ENCODE measurements at regions not wholly inside any gene's neighbourhood (a gene's known extent, or its start where the extent isn't known, plus 50 kb on each side); places are given as distances from the start of the nearest gene placed in this dataset.

GRCh38 chr1:65514041-65514440 lies 93.6 kb downstream of the LEPR start:
- no peak overlapping the region for H3K4me3 ChIP-seq (ENCODE audit: low read length)
- H3K9ac ChIP-seq (ENCODE audit: low read length): no peak overlapping the region
- no peak overlapping the region for H3K4me2 ChIP-seq (ENCODE audit: low read depth, low read length, poor library complexity, severe bottlenecking)
- no peaks in the 10 kb centered on the region for H4K20me1 ChIP-seq (ENCODE audit: insufficient read depth, low read depth, low read length)
- no peaks in the 10 kb centered on the region for H3K4me1 ChIP-seq (ENCODE audit: low read length)
- H3K36me3 ChIP-seq (ENCODE audit: insufficient read depth, low read length): no peaks in the 10 kb centered on the region
- H2AFZ ChIP-seq (ENCODE audit: low read length): no peak overlapping the region
- H3K9me2 ChIP-seq (replicated peaks; ENCODE audit: insufficient read depth, low read length): no peaks in the 10 kb centered on the region
- no peaks in the 10 kb centered on the region for H3K27me3 ChIP-seq (ENCODE audit: low read length)
- DNase-seq: no peak
- no peaks in the 10 kb centered on the region for H3K9me3 ChIP-seq (ENCODE audit: low read length)
- H3K79me2 ChIP-seq (ENCODE audit: low read length): no peaks in the 10 kb centered on the region
- H3K27ac ChIP-seq (ENCODE audit: low read length): no peak overlapping the region

GRCh38 chr1:65524931-65525265 lies 104.4 kb downstream of the LEPR start:
- Histone ChIP-seq H3K36me3 (ENCODE audit: insufficient read depth, low read length) (no peaks in the 10 kb centered on the region), H3K9ac (ENCODE audit: low read length) (no peak overlapping the region), H3K27me3 (ENCODE audit: low read length) (no peaks in the 10 kb centered on the region), H3K9me3 (ENCODE audit: low read length) (no peaks in the 10 kb centered on the region), H3K4me2 (ENCODE audit: low read depth, low read length, poor library complexity, severe bottlenecking) (no peak overlapping the region), H3K4me3 (ENCODE audit: low read length) (no peak overlapping the region), H3K4me1 (ENCODE audit: low read length) (no peaks in the 10 kb centered on the region), H3K9me2 (replicated peaks; ENCODE audit: insufficient read depth, low read length) (no peaks in the 10 kb centered on the region), H3K27ac (ENCODE audit: low read length) (no peak overlapping the region), H2AFZ (ENCODE audit: low read length) (no peak overlapping the region), H4K20me1 (ENCODE audit: insufficient read depth, low read depth, low read length) (no peaks in the 10 kb centered on the region), H3K79me2 (ENCODE audit: low read length) (no peaks in the 10 kb centered on the region)
- DNase-seq: no peak

GRCh38 chr1:65525266-65526048 lies 105.0 kb downstream of the LEPR start:
- Histone ChIP-seq H3K36me3 (ENCODE audit: insufficient read depth, low read length) (no peaks in the 10 kb centered on the region), H3K4me2 (ENCODE audit: low read depth, low read length, poor library complexity, severe bottlenecking) (no peak overlapping the region), H3K27ac (ENCODE audit: low read length) (no peak overlapping the region), H3K4me1 (ENCODE audit: low read length) (no peaks in the 10 kb centered on the region), H3K79me2 (ENCODE audit: low read length) (no peaks in the 10 kb centered on the region), H4K20me1 (ENCODE audit: insufficient read depth, low read depth, low read length) (no peaks in the 10 kb centered on the region), H3K27me3 (ENCODE audit: low read length) (no peaks in the 10 kb centered on the region), H3K9me2 (replicated peaks; ENCODE audit: insufficient read depth, low read length) (no peaks in the 10 kb centered on the region), H3K9ac (ENCODE audit: low read length) (no peak overlapping the region), H3K9me3 (ENCODE audit: low read length) (no peaks in the 10 kb centered on the region), H3K4me3 (ENCODE audit: low read length) (no peak overlapping the region), H2AFZ (ENCODE audit: low read length) (no peak overlapping the region)
- no peak for DNase-seq

GRCh38 chr1:65526049-65526556 lies 105.6 kb downstream of the LEPR start:
- DNase-seq: no peak
- Histone ChIP-seq H3K4me2 (ENCODE audit: low read depth, low read length, poor library complexity, severe bottlenecking) (no peak overlapping the region), H3K9me3 (ENCODE audit: low read length) (no peaks in the 10 kb centered on the region), H3K79me2 (ENCODE audit: low read length) (no peaks in the 10 kb centered on the region), H3K36me3 (ENCODE audit: insufficient read depth, low read length) (no peaks in the 10 kb centered on the region), H3K4me3 (ENCODE audit: low read length) (no peak overlapping the region), H3K4me1 (ENCODE audit: low read length) (no peaks in the 10 kb centered on the region), H4K20me1 (ENCODE audit: insufficient read depth, low read depth, low read length) (no peaks in the 10 kb centered on the region), H3K9me2 (replicated peaks; ENCODE audit: insufficient read depth, low read length) (no peaks in the 10 kb centered on the region), H3K9ac (ENCODE audit: low read length) (no peak overlapping the region), H3K27ac (ENCODE audit: low read length) (no peak overlapping the region), H3K27me3 (ENCODE audit: low read length) (no peaks in the 10 kb centered on the region), H2AFZ (ENCODE audit: low read length) (no peak overlapping the region)

GRCh38 chr1:65527190-65527589 lies 106.7 kb downstream of the LEPR start:
- Histone ChIP-seq H3K4me3 (ENCODE audit: low read length) (no peak overlapping the region), H3K9me2 (replicated peaks; ENCODE audit: insufficient read depth, low read length) (no peaks in the 10 kb centered on the region), H3K27ac (ENCODE audit: low read length) (no peak overlapping the region), H3K4me1 (ENCODE audit: low read length) (no peaks in the 10 kb centered on the region), H3K9ac (ENCODE audit: low read length) (no peak overlapping the region), H4K20me1 (ENCODE audit: insufficient read depth, low read depth, low read length) (no peaks in the 10 kb centered on the region), H2AFZ (ENCODE audit: low read length) (no peak overlapping the region), H3K9me3 (ENCODE audit: low read length) (no peaks in the 10 kb centered on the region), H3K79me2 (ENCODE audit: low read length) (no peaks in the 10 kb centered on the region), H3K36me3 (ENCODE audit: insufficient read depth, low read length) (no peaks in the 10 kb centered on the region), H3K4me2 (ENCODE audit: low read depth, low read length, poor library complexity, severe bottlenecking) (no peak overlapping the region), H3K27me3 (ENCODE audit: low read length) (no peaks in the 10 kb centered on the region)
- DNase-seq: no peak

GRCh38 chr1:65527707-65528503 lies 107.4 kb downstream of the LEPR start:
- no peak overlapping the region for H3K27ac ChIP-seq (ENCODE audit: low read length)
- no peak overlapping the region for H3K4me2 ChIP-seq (ENCODE audit: low read depth, low read length, poor library complexity, severe bottlenecking)
- no peak overlapping the region for H2AFZ ChIP-seq (ENCODE audit: low read length)

GRCh38 chr1:65531972-65532570 lies 111.6 kb downstream of the LEPR start:
- Histone ChIP-seq H3K4me3 (ENCODE audit: low read length) (no peak overlapping the region), H3K9ac (ENCODE audit: low read length) (no peak overlapping the region), H3K36me3 (ENCODE audit: insufficient read depth, low read length) (no peaks in the 10 kb centered on the region), H3K4me1 (ENCODE audit: low read length) (no peaks in the 10 kb centered on the region), H2AFZ (ENCODE audit: low read length) (no peak overlapping the region), H3K9me2 (replicated peaks; ENCODE audit: insufficient read depth, low read length) (no peaks in the 10 kb centered on the region), H3K9me3 (ENCODE audit: low read length) (no peaks in the 10 kb centered on the region), H4K20me1 (ENCODE audit: insufficient read depth, low read depth, low read length) (no peaks in the 10 kb centered on the region), H3K79me2 (ENCODE audit: low read length) (no peaks in the 10 kb centered on the region), H3K4me2 (ENCODE audit: low read depth, low read length, poor library complexity, severe bottlenecking) (no peak overlapping the region), H3K27ac (ENCODE audit: low read length) (no peak overlapping the region), H3K27me3 (ENCODE audit: low read length) (no peaks in the 10 kb centered on the region)
- DNase-seq: no peak

More at GRCh38 chr1:65527707-65528503, 107.4 kb downstream of the LEPR start:
- Histone ChIP-seq H3K9me2 (replicated peaks; ENCODE audit: insufficient read depth, low read length) (no peaks in the 10 kb centered on the region), H3K9ac (ENCODE audit: low read length) (no peak overlapping the region), H3K27me3 (ENCODE audit: low read length) (no peaks in the 10 kb centered on the region), H3K4me3 (ENCODE audit: low read length) (no peak overlapping the region), H3K36me3 (ENCODE audit: insufficient read depth, low read length) (no peaks in the 10 kb centered on the region), H4K20me1 (ENCODE audit: insufficient read depth, low read depth, low read length) (no peaks in the 10 kb centered on the region), H3K9me3 (ENCODE audit: low read length) (no peaks in the 10 kb centered on the region), H3K4me1 (ENCODE audit: low read length) (no peaks in the 10 kb centered on the region), H3K79me2 (ENCODE audit: low read length) (no peaks in the 10 kb centered on the region)
- no peak for DNase-seq

GRCh38 chr1:65535981-65536380 lies 115.5 kb downstream of the LEPR start:
- Histone ChIP-seq H3K36me3 (ENCODE audit: insufficient read depth, low read length) (no peaks in the 10 kb centered on the region), H3K9me3 (ENCODE audit: low read length) (no peaks in the 10 kb centered on the region), H3K79me2 (ENCODE audit: low read length) (no peaks in the 10 kb centered on the region), H3K4me1 (ENCODE audit: low read length) (no peaks in the 10 kb centered on the region), H3K4me2 (ENCODE audit: low read depth, low read length, poor library complexity, severe bottlenecking) (no peak overlapping the region), H2AFZ (ENCODE audit: low read length) (no peak overlapping the region), H4K20me1 (ENCODE audit: insufficient read depth, low read depth, low read length) (no peaks in the 10 kb centered on the region), H3K9ac (ENCODE audit: low read length) (no peak overlapping the region), H3K27me3 (ENCODE audit: low read length) (no peaks in the 10 kb centered on the region), H3K9me2 (replicated peaks; ENCODE audit: insufficient read depth, low read length) (no peaks in the 10 kb centered on the region), H3K4me3 (ENCODE audit: low read length) (no peak overlapping the region), H3K27ac (ENCODE audit: low read length) (no peak overlapping the region)
- DNase-seq: no peak

Data from Karpas-422 (cell line).